ENCODE measurements at regions not wholly inside any gene's neighbourhood (a gene's known extent, or its start where the extent isn't known, plus 50 kb on each side); places are given as distances from the start of the nearest gene placed in this dataset.

DNA sequence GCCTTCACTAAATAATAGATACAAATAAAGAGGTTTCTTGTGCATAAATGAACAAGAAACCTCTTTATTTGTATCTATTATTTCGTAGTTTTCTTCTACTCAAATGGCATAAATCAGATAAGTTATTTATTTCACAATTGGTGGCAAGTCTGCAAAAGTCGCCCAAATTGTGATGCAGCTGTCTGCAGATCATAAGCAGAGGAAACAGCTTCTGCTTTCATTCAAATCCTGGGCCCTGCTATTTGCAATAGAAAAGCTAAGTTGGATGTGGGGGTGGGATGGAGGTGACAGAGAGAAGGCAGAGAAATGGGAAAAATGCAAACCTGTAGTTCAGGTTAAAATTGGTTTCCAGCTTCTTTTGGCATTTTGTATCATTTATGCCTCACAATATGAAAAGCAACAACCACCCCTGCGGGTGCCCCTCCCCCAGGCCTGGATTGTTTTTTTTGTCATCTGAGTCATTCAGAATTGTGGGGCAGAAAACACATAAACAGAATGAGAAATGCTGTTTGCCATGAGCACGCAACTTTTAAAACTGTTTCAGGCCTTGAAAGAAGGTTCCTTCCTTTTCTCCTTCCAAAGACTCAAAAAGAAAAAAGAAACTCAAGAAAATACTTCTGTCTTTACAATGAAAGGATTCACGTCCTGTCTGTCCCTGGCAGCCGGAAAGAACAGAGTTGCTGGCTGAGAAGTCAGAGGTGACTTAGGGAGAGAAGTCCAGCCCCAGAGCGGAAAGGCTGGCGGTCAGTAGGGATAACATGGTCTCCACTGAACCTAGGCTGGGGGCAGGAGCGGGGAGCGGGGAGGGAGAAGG lies 132.9 kb downstream of the BAMBI start:
- no peaks in the 10 kb centered on the region for H3K9me3 ChIP-seq (ENCODE audit: control insufficient read depth, insufficient read depth, low read depth, low read length)
- TF ChIP-seq ZFP3 (tag by site-specific recombination; IDR thresholded peaks at IDR 0.05; ENCODE audit: low read depth) (no peak), REST (tag by site-specific recombination; IDR thresholded peaks at IDR 0.05) (no peak), ZNF791 (tag by site-specific recombination; IDR thresholded peaks at IDR 0.05) (no peak), ZNF274 (IDR thresholded peaks at IDR 0.05; ENCODE audit: low read length) (no peak), ZNF274 (tag by site-specific recombination; IDR thresholded peaks at IDR 0.05; ENCODE audit: borderline replicate concordance) (no peak), ZNF629 (tag by site-specific recombination; IDR thresholded peaks at IDR 0.05) (no peak), GFI1B (tag by site-specific recombination; IDR thresholded peaks at IDR 0.05) (no peak), PRDM4 (tag by site-specific recombination; IDR thresholded peaks at IDR 0.05) (no peak), ZNF747 (tag by site-specific recombination; IDR thresholded peaks at IDR 0.05) (no peak), ZNF585B (tag by site-specific recombination; IDR thresholded peaks at IDR 0.05) (no peak), ZNF449 (tag by site-specific recombination; IDR thresholded peaks at IDR 0.05) (no peak), ZNF843 (tag by site-specific recombination; IDR thresholded peaks at IDR 0.05) (no peak), PBX3 (CRISPR knock-in tag; IDR thresholded peaks at IDR 0.05) (no peak), ZSCAN30 (tag by site-specific recombination; IDR thresholded peaks at IDR 0.05) (no peak)
- TF ChIP-seq, protein P1, sequence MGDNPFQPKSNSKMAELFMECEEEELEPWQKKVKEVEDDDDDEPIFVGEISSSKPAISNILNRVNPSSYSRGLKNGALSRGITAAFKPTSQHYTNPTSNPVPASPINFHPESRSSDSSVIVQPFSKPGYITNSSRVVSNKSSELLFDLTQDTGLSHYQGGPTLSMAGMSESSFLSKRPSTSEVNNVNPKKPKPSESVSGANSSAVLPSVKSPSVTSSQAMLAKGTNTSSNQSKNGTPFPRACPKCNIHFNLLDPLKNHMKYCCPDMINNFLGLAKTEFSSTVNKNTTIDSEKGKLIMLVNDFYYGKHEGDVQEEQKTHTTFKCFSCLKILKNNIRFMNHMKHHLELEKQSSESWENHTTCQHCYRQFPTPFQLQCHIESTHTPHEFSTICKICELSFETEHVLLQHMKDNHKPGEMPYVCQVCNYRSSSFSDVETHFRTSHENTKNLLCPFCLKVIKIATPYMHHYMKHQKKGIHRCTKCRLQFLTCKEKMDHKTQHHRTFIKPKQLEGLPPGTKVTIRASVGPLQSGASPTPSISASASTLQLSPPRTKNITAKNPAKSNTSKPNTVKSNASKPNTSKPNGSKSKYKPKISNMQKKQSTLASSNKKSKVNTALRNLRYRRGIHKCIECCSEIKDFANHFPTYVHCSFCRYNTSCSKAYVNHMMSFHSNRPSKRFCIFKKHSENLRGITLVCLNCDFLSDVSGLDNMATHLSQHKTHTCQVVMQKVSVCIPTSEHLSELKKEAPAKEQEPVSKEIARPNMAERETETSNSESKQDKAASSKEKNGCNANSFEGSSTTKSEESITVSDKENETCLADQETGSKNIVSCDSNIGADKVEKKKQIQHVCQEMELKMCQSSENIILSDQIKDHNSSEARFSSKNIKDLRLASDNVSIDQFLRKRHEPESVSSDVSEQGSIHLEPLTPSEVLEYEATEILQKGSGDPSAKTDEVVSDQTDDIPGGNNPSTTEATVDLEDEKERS (tag by site-specific recombination; IDR thresholded peaks at IDR 0.05): no peak
- no peak overlapping the region for H3K4me3 ChIP-seq (ENCODE audit: low read depth, low read length)
- no peak overlapping the region for H3K27ac ChIP-seq (ENCODE audit: extremely low read depth, low read depth, low read length)
- ChIA-PET POLR2A (no interaction called here), CTCF (interaction anchor here (0.7 kb wide), 1 partner anchor 583 kb away, joined by 3 read pairs; no protein-coding TSS in a partner anchor)
- peaks cover 14% of the 10 kb centered on the region for H3K4me1 ChIP-seq (ENCODE audit: control insufficient read depth, insufficient read depth, low read length)
- H3K36me3 ChIP-seq (ENCODE audit: control insufficient read depth in 2 of 2, insufficient read depth in 1 of 2, low read length in 2 of 2): no peaks in the 10 kb centered on the region
